HG02623 (cell line): ENCODE measurements at regions not wholly inside any gene's neighbourhood (a gene's known extent, or its start where the extent isn't known, plus 50 kb on each side); places are given as distances from the start of the nearest gene placed in this dataset.
"Not testable (repeated sequence)": the region's sequence is repeated elsewhere in the genome, so short reads cannot be mapped to it uniquely, and the experiment has no call there.

Experiments used
- ATAC-seq: cut with Tn5 transposase; IDR thresholded peaks from one replicate; pipeline ENCODE4 v1.9.1; 2021; ENCODE audit warnings: moderate library complexity; ENCODE audit not compliant: unreplicated experiment

DNA sequence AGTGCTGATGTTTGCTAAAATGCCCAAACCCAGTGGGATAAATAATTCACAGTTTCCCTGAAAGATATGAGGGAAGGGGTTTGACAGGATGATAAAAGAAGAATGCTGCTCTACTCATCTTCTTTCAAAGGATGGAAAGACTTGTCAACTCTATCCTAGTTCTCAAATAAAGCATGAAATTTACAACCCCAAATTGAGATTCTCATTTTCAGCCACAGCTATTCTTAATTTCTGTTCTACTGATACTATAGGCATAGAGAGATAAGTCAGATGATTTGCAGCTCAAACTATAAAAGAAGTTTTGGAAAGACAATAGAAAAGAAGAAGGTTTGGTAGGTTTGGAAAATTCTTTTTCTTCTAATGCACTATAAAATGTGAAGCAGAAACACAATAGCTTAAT lies 542.6 kb downstream of the CSNK1G3 start:
- peak; percentile 37 for ATAC-seq

DNA sequence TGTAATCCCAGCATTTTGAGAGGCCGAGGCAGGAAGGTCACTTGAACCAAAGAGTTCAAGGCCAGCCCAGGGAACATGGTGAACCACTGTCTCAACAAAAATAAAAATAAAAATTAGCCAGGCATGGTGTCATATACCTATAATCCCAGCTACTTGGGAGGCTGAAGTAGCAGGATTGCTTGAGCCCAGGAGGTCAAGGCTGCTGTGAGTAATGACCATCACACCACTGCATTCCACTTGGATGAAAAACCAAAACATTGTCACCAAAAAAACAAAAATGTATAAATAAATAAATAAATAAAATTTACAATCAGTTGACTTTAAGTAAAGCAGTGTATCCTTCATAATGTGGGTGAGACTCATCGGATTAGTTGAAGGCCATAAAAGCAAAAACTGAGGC lies 541.4 kb downstream of the CSNK1G3 start:
- no peak for ATAC-seq

DNA sequence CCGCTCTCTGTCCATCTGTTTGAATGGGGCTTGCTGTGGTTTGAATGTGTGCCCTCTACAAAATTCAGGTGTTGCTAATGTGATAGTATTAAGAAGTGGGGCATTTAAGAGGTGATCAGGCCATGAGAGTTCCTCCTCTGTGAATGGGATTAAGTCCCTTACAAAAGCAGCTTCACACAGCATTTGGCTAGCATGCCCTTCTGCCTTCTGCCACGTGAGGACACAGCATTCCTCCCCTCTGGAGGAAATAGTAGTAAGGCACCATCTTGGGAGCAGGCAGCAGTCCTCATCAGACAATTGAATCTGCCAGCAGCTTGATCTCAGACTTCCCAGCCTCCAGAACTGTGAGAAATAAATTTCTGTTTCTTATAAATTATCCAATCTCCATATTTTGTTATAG lies 540.2 kb downstream of the CSNK1G3 start:
- ATAC-seq, result no peak

DNA sequence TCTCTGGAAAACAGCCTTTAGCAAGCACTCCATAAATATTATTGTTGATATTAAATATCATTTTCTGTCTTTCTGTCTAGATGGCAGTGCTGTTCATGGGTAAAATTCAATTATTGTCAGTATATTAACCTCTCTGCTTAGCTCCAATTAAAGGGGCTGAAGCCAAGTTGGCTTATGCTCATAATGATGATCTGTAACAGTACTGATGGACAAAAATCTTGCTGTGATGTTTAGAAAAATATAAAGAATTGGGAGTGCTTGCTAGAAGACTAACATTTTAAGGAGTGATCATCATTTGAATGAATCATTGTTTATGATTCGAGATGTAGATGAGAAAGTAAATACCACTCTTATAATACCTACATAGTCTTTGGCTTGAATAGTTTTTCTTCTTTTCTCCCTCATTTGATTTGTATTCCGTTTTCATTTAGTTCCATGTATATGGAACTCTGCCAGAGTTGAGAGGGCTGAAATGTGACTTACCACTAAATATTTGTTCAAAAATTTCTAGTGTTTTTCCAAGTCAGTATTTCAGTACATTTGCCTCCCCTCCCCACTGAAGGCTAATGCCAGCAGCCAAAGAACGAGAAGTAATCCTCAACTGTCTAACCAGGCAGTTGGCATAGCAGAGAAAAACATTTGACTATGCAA lies 538.3 kb downstream of the CSNK1G3 start:
- no peak for ATAC-seq

DNA sequence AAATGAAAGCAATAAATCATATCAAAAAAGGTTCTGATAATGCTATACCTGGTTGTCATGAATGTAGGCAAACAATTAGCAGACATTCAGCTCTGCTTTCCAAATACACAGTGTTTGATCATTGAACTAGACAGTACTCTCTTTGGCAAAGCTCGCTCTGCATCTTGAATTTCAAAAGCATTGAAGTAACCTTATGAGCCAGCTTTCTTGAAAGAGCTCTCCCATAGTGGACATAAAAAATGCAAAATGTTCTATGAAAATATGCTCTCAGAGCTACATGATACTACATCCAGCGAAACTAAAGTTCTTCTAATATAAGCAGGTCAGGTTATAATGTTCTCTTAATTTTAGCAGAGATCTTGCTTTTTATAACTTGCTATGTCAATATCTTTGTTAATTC lies 533.4 kb downstream of the CSNK1G3 start:
- ATAC-seq, result no peak

DNA sequence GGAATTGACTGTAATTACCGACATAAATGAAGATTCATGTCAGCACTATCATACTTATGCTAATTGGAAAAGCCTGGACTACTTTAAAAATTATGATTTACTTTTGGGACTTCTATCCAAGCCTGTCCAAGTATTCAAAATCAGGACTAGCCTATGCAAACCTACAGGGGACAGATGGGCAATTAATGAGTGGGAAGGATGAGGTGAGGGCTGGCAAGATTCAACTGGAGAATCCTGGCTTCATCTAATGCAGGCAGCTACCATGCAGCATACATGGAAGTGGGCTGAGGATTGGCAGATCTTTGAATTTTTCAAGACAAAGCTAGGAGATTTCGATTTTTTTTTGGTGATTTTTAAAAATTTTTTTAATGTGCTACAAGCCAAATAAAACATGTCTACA lies 532.6 kb downstream of the CSNK1G3 start:
- ATAC-seq, result no peak

DNA sequence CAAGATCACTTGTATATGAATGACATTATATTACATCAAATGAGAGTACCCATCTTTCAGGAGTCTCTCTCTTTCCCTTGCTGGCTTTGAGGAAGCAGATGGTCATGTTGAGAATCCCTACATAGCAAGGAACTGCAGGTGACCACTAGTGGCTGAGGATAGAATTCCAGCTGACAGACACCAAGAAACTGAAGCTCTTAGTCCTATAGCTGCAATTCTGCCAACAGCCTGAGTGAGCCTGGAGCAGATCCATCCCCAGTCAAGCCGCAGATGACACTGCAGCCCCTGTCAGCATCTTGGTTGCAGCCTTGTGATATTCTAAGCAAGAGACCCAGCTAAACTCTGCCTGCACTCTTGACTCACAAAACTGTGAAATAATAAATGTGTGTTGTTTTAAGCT lies 531.5 kb downstream of the CSNK1G3 start:
- no peak for ATAC-seq

DNA sequence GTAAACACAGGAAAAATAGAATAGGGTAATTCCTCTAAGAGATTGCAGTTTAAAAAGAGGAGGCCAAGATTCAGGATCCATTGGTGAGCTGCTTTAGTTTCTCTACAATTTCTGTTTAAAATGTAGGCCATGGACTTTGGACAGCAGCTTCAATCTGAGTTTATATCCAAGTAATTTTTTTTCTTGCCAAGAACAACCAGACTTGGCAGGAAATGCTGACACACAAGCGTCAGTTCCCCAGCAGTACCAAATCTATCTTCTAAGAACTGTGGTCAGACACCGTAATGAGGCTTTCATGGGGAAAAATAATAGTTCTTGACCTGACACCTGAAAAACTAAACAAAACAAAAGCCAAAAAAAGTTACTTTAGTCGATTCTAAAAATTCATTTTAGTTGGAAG lies 528.8 kb downstream of the CSNK1G3 start:
- ATAC-seq, result no peak

DNA sequence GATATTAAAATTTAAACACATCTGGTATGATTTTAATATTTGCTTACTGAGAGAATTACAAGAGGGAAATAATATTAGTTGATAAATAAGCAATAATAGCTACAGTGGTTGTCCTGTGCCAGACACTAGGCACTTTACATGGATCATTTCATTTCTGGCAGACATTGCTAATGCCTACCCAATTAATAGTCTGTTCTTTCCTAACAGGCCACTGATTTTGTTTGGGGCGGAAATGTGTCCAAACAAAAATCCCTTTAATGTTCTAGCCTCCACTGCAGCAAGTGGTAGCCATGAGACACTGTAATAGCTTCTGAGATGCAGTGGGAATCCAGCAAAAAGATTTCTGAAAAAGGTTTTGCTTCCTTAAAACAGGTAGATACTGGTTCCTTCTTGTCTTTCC lies 527.4 kb downstream of the CSNK1G3 start:
- ATAC-seq, result no peak

DNA sequence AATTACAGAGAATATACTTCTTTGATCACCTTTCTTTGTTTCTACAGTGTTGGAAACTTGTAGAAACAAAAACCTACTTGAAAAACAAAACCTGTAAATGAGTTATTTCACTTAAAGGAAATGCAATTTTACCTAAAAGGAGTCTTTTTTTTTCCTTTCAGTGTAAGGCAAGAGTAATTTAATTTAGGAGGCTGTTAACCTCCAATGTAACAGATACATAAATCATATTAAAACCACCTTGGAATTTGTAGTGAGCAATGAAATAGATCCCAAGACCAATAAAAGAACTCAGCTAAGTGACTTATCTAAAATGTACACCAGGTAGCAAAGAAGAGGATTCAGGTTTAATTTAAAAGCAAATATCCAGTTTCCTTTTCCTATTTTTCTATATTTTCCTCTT lies 524.8 kb downstream of the CSNK1G3 start:
- no peak for ATAC-seq

DNA sequence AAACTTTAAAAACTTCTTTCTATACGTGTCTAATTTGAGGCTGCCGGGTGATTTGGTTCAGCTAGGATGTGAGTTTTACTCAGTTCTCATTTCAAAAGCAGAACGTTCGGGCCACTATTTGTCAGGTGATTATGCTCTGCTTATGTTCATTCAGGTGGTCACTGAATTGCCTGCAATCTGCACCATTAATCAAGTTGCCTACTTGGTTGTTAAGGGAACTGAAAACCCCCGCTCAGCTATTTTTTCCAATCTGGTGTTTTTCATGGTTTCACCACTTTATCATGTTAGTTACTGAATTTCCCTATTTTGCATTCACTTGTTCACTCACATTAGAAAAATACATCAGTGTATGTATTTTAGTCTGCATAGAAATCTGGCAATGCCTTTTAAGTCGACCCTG lies 523.0 kb downstream of the CSNK1G3 start:
- ATAC-seq, result peak; percentile 96

DNA sequence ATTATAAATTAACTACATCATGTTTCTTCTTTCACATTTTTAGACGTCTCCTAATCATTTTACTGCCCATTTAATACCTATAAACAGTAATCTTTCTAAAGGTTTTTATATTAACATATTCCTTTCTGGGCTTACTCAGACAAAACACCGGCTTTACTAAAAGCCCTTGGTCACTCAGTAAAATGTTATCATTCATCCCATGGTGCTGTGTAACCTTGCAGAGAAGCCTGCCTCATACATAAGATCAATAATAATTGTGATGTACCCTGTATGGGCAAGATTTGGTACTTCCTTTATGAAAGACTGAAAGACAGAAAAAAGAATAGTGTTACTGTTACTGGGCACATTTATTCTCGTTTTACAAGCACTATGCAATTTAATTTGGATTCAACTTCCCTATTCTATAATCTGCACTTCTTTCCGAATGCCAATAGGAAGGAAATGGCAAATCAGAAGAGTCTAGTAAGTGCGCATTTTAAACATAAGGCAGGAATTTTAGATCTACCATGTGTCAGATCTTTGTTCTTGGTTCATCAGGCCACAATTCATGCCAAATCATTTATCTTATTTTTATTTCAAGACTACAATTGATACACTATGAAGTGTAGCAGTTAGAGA lies 522.2 kb downstream of the CSNK1G3 start:
- ATAC-seq, result no peak

DNA sequence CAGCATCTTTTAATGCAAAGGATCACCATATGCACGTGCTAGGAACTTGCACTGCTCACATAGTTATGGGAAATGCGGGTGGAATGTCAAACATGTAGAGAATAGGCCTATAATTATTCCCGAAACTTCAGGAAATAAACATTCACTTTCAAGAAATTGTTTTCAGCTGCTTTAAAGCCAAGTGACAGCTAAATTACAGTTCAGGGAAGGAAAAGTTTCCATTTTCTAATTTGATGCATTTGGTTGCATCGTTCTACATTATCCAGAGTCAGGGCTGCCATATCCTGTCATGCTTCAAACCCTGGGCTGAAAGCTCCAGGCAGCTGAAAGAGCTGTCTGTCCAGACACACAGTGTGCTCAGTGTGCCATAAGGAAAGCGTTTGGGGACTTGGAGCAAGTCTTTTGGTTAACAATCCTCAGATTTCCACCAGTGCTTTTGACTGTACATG lies 518.1 kb downstream of the CSNK1G3 start:
- ATAC-seq, result no peak

DNA sequence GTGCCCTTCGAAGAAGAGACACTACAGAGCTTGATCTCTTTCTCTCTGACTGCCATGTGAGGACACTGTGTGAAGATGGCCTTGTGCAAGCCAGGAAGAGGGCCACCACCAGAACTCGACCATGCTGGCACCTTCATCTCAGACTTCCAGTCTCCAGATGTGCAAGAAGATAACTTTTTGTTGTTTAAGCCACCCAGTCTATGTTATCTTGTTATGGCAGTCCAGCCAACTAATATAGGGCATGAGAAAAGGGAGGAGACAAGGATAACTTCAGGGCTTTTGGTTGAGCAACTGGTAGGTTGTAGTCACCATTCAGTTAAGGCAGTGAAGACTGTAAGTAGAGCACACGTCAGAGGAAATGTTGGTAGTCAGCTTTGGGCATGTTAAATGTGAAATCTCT lies 515.5 kb downstream of the CSNK1G3 start:
- no peak for ATAC-seq

DNA sequence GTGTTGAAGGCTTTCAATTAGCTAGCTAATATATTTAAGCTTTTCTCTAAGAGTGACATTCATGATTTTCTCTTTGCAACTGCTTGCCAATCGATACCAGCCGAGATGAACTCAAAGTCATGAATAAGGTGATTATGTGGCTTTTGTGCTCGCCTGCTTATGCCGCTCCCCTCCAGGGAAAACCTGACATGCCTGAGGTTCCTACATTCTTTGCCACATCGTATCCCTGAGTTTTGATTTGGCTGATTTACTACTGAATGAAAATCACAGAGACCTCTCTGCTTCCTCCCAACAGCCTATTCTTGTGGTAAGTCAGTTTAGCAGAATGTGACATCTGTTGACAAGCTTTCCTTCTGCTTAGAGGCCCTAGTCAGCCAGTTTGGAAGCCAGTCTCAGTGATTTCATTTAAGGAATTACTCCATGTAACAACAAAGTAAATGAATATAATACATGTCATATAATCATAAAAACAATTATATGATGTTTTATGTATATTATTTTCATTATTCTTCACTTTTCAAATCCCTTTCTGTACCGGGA lies 513.4 kb downstream of the CSNK1G3 start:
- no peak for ATAC-seq

DNA sequence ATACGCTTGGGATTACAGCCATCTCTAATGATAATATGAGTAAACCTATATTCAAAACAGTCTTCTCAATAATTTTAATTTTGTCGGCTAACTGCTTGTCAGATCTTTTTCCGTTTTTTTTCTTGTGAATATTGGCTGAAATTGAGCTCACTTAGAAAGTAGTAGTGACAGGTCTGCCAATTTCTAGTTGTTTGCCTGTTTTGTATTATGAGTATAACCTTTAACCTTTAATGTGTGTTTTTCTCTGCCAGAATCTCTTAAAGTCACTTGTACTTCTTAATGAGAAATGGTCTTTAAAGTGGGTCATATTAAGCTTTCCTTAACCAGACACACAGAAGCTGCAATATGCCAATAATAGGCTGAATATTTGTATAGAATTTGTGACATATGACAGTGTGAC lies 511.0 kb downstream of the CSNK1G3 start:
- no peak for ATAC-seq

DNA sequence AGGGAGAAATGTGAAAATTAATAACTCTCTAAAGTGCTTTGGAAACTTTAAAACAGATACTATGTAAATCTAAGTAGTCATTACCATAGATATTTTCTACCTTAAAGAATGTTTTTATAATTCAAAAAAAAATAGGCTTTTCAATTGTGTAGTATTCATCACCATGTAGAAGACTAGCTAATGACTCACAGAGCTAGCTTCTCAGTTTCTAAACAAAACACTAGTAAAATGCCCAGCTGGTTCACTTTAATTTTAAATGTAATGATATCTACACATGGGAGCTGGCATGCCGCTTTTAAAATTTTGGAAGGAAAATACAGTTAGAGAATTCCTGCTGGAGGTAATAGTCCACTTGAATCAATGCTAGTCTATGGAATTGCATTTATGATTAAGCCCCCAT lies 509.8 kb downstream of the CSNK1G3 start:
- ATAC-seq, result no peak

DNA sequence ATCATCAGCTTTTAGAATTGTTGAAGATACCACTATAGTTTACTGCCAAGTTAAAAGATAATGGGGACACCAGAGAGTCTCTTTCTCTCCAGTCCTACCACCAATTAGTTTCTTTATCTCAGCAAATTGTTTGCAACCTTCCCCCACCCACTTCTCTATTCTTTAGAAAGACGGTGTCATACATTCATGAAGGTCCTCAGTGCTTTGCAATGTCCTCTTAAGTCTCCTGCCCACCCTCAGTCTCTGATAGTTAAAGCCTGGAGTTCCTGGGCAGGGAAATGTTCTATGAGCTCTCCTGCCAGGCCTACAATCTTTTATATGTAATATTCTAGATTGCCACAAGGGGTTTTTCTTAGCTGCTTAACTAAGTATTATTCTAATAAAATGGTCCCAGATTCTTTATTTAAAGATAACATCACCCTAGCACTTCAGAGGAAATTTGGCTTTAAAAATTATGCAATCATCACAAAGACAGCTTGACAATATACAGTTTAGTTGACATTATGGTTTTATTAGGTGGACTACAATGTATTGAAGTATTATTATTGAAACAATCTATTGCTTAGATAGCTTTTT lies 509.2 kb downstream of the CSNK1G3 start:
- no peak for ATAC-seq

DNA sequence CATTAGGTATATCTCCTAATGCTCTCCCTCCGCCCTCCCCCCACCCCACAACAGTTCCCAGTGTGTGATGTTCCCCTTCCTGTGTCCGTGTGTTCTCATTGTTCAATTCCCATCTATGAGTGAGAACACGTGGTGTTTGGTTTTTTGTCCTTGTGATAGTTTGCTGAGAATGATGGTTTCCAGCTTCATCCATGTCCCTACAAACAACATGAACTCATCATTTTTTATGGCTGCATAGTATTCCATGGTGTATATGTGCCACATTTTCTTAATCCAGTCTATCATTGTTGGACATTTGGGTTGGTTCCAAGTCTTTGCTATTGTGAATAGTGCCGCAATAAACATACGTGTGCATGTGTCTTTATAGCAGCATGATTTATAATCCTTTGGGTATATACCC lies 505.3 kb downstream of the CSNK1G3 start:
- not testable (repeated sequence) for ATAC-seq

DNA sequence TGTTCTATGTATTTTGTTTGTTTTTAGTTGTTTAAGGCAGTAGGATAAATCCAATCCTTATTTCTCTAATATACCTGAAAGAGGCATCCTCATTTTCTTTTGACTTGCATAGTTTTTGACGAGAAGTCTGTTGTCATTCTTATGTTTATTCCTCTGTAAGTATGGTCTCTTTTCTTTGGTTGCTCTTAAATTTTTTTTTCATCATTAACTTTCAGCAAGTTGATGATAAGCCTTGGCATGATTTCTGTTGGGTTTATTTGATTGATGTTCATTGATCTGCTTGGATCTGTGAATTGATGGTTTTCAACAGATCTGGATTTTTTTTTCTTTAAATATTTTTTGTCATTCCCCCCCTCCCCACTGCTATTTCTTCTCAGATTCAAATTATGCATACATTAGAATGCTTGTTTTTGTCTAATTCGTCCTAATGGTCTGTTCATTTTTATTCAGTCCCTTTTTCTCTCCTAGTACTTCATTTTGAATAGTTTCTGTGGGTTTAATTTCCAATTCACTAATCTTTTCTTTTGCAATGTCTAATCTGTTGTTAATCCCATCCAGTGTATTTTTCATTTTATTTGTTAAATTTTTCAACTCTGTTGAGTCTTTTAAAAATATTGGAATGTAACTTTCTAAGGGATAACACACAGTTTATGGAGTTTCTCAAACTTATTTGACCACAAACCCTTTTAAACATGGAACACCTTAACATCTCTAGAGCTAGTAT lies 495.9 kb downstream of the CSNK1G3 start:
- no peak for ATAC-seq

DNA sequence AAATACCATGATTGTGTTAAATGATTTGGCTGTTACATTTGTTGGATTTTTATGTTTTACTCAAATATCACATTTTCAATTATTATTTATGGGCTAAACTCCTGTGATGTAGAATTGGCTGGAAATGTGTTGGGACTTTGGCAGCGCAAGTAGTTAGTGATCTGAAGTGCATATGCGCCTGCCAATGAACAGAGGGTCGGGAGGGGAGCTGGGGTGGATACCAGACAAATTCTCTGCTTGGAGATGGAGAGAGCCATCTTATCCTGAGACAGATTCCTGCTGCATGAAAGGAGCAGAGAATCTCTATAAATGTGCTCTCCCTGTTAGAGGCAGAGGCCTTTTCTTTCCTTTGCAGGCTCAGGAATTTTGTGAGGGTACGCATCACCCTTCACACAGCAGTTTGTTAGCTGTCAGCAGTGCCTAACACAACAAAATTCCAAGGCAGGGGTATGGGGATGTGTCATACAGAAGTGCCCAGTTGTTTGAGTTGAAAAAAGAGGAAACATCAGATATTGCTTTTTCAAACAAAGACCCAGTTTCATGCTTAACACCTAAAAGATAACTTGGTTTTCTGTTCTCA lies 489.1 kb downstream of the CSNK1G3 start:
- ATAC-seq, result no peak
